K562 (cell line): ENCODE measurements at regions not wholly inside any gene's neighbourhood (a gene's known extent, or its start where the extent isn't known, plus 50 kb on each side); places are given as distances from the start of the nearest gene placed in this dataset.

Experiments
- ARID1B ChIP-seq: fragments of 450-650 bp; IDR thresholded peaks from 2 replicates; pipeline ENCODE4 v1.6.1; 2016; ENCODE audit warnings: antibody characterized with exemption, mild to moderate bottlenecking, inconsistent platforms
- CHD7 ChIP-seq: fragments of 200-600 bp; sonication (generic); IDR thresholded peaks from one replicate; pipeline ENCODE4 v1.6.1; 2012; ENCODE audit warnings: mild to moderate bottlenecking, low read depth, low read length, inconsistent platforms
- E2F6 ChIP-seq, 2 experiments: IDR thresholded peaks; 2 replicates each; pipeline ENCODE4 v1.6.1; 2011; ENCODE audit warnings: borderline replicate concordance in 1 of 2, control low read depth in 1 of 2, low read depth in 1 of 2, low read length in 1 of 2, mild to moderate bottlenecking in 1 of 2, mixed read lengths in 1 of 2, moderate library complexity in 1 of 2; ENCODE audit not compliant: insufficient read depth in 1 of 2, insufficient read length in 1 of 2, poor library complexity in 1 of 2, severe bottlenecking in 1 of 2; ENCODE audit errors: extremely low read depth in 1 of 2
- ETS1 ChIP-seq: conservative IDR thresholded peaks from 2 replicates; pipeline ENCODE4 v1.6.1; 2011; ENCODE audit warnings: low read depth, mild to moderate bottlenecking, low read length; ENCODE audit not compliant: control insufficient read depth
- FOXP1 ChIP-seq: sonication (generic); formaldehyde crosslinking; IDR thresholded peaks from 2 replicates; pipeline ENCODE4 v1.8.0; 2022; ENCODE audit warnings: mild to moderate bottlenecking, missing genetic modification reagents
- ZNF239 ChIP-seq: fragments of 250-450 bp; sonication (Bioruptor Pico); IDR thresholded peaks from 2 replicates; pipeline ENCODE4 v1.4.0; 2020; ENCODE audit warnings: mild to moderate bottlenecking
- ZNF263 ChIP-seq: sonication (generic); formaldehyde crosslinking; IDR thresholded peaks from 2 replicates; pipeline ENCODE4 v1.8.0; 2022; ENCODE audit warnings: mild to moderate bottlenecking, missing genetic modification reagents, borderline replicate concordance

- TF ChIP-seq CHD7 (no peak), FOXP1 (CRISPR knock-in tag) (no peak), ZNF239 (CRISPR knock-in tag) (no peak), E2F6 (IDR thresholded peaks at IDR 0.05; ENCODE audit: borderline replicate concordance in 1 of 2, extremely low read depth in 1 of 2, insufficient read depth in 1 of 2, insufficient read length in 1 of 2, low read depth in 1 of 2, low read length in 1 of 2, poor library complexity in 1 of 2, severe bottlenecking in 1 of 2) (no peak), ZNF263 (CRISPR knock-in tag) (no peak), ARID1B (no peak), ETS1 (no peak)
- TF ChIP-seq, all 486 proteins: peak for 0
Observed at GRCh38 chr10:43818687-43819086, 170.0 kb upstream of the ZNF32 start (continued).
